ENCODE measurements at regions not wholly inside any gene's neighbourhood (a gene's known extent, or its start where the extent isn't known, plus 50 kb on each side); places are given as distances from the start of the nearest gene placed in this dataset.
"Not testable (repeated sequence)": the region's sequence is repeated elsewhere in the genome, so short reads cannot be mapped to it uniquely, and the experiment has no call there.

DNA sequence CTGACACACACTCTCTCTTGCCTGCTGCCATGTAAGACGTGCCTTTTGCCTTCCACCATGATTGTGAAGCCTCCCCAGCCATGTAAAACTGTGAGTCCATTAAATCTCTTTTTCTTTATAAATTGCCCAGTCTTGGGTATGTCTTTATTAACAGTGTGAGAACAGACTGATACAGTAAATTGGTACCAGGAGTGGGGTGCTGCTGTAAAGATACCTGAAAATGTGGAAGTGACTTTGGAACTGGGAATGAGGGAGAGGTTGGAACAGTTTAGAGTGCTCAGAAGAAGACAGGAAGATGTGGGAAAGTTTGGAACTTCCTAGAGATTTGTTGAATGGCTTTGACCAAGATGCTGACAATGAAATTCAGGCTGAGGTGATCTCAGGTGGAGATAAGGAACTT, 77.9 kb upstream of the SFRP2 start:
- TF ChIP-seq, protein P1, sequence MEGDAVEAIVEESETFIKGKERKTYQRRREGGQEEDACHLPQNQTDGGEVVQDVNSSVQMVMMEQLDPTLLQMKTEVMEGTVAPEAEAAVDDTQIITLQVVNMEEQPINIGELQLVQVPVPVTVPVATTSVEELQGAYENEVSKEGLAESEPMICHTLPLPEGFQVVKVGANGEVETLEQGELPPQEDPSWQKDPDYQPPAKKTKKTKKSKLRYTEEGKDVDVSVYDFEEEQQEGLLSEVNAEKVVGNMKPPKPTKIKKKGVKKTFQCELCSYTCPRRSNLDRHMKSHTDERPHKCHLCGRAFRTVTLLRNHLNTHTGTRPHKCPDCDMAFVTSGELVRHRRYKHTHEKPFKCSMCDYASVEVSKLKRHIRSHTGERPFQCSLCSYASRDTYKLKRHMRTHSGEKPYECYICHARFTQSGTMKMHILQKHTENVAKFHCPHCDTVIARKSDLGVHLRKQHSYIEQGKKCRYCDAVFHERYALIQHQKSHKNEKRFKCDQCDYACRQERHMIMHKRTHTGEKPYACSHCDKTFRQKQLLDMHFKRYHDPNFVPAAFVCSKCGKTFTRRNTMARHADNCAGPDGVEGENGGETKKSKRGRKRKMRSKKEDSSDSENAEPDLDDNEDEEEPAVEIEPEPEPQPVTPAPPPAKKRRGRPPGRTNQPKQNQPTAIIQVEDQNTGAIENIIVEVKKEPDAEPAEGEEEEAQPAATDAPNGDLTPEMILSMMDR (IDR thresholded peaks at IDR 0.05; ENCODE audit: borderline replicate concordance, extremely low read depth, low read length, poor library complexity, severe bottlenecking), result not testable (repeated sequence)
- TF ChIP-seq EZH2 (IDR thresholded peaks at IDR 0.05; ENCODE audit: borderline replicate concordance, low read depth, low read length, severe bottlenecking), result not testable (repeated sequence)

Measured in DND-41 (cell line).